Astrocyte of the spinal cord (primary cell): ENCODE measurements at regions not wholly inside any gene's neighbourhood (a gene's known extent, or its start where the extent isn't known, plus 50 kb on each side); places are given as distances from the start of the nearest gene placed in this dataset.
"Not testable (repeated sequence)": the region's sequence is repeated elsewhere in the genome, so short reads cannot be mapped to it uniquely, and the experiment has no call there.

Source experiments
- DNase-seq: peaks from one replicate; pipeline ENCODE4 v3.0.0; 2011; ENCODE audit warnings: low read depth, low spot score
- H3K4me3 ChIP-seq: 2 replicates; pipeline ENCODE4 v1.5.1; 2011; ENCODE audit warnings: low read depth, mild to moderate bottlenecking, low read length, moderate library complexity
- CTCF ChIP-seq: IDR thresholded peaks from 2 replicates; pipeline ENCODE4 v1.5.1; 2012; ENCODE audit warnings: low read depth, mild to moderate bottlenecking, low read length, inconsistent platforms
- in situ Hi-C: cut with HindIII; loops from 2 replicates; pipeline ENCODE4 v1.10.0; 2017; ENCODE audit warnings: low sequenced_read_pairs

DNA sequence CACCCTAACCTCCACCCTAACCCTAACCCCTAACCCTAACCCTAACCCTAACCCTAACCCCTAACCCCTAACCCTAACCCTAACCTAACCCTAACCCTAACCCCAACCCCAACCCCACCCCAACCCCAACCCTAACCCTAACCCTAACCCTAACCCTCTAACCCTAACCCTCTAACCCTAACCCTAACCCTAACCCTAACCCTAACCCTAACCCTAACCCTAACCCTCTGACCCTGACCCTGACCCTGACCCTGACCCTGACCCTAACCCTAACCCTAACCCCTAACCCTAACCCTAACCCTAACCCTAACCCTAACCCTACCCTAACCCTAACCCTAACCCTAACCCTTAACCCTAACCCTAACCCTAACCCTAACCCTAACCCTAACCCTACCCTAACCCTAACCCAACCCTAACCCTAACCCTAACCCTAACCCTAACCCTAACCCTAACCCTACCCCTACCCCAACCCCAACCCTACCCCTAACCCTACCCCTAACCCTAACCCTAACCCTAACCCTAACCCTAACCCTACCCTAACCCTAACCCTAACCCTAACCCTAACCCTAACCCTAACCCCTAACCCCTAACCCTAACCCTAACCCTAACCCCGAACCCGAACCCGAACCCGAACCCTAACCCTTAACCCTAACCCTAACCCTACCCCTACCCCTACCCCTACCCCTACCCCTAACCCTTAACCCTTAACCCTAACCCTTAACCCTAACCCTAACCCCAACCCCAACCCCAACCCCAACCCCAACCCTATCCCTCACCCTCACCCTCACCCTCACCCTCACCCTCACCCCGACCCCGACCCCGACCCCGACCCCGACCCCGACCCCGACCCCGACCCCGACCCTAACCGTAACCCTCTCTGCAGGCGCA, 186.2 kb upstream of the CHL1 start:
- in situ Hi-C loops, H3K4me3 ChIP-seq, DNase-seq: not testable (repeated sequence)

DNA sequence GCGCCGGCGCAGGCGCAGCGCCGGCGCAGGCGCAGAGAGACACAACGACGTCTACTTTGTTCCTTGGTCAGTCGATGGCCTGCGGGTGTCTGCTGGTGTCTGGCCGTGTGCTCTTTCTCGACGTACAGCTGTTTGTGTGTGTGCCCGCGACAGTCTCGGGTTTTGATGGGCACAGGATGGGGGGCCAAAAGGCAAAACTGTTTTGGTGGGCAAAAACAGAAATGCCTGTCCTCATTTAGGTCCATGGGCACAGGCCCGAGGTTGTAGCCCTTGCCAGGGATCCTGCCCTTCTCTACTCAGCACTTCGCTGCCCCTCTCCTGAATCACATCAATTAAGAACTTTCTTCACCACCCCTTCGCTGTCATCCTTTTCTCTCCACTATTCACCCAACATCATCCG, 184.8 kb upstream of the CHL1 start:
- in situ Hi-C loops, result no loop called here
- no peak for TF ChIP-seq CTCF
- H3K4me3 ChIP-seq, result peak overlapping the region; percentile 21
- no peak for DNase-seq

- H3K4me3 ChIP-seq, result no peak overlapping the region
- DNase-seq, result no peak
- in situ Hi-C loops, result no loop called here
- TF ChIP-seq CTCF, result no peak
Measured at GRCh38 chr3:14652-15051, 181.9 kb upstream of the CHL1 start.

- TF ChIP-seq CTCF, result no peak
- in situ Hi-C loops, result no loop called here
- no peak overlapping the region for H3K4me3 ChIP-seq
- DNase-seq, result no peak
Measured at GRCh38 chr3:16366-16765, 180.2 kb upstream of the CHL1 start.

- no peak overlapping the region for H3K4me3 ChIP-seq
- in situ Hi-C loops, result no loop called here
- DNase-seq, result no peak
- no peak for TF ChIP-seq CTCF
Measured at GRCh38 chr3:20421-20820, 176.1 kb upstream of the CHL1 start.

- H3K4me3 ChIP-seq, result no peak overlapping the region
- in situ Hi-C loops, result no loop called here
- no peak for DNase-seq
- no peak for TF ChIP-seq CTCF
Measured at GRCh38 chr3:24006-24405, 172.6 kb upstream of the CHL1 start.

GRCh38 chr3:25056-25455, 171.5 kb upstream of the CHL1 start:
- in situ Hi-C loops, result no loop called here
- DNase-seq, result no peak
- H3K4me3 ChIP-seq, result no peak overlapping the region
- no peak for TF ChIP-seq CTCF

DNA sequence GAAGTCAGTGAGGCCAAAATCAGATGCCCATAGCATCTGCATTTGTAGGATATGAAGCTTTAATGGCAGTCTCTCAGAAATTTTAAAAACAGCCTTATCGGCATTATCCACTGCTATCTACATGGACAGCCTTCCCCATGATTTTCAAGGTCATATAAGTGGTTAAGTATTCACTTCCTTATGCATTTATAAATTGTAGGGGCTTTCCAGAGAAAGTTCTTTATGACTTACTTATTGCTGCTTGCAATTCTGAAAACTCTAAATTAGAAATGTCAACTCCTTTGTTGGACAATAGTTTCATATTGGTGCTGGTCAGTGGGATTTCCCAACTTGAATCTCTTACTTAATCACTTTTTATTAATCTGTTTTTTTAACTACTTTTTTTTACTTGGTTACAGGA, 160.6 kb upstream of the CHL1 start:
- DNase-seq, H3K4me3 ChIP-seq, in situ Hi-C loops: not testable (repeated sequence)
